RPMI7951 (cell line): ENCODE measurements at regions not wholly inside any gene's neighbourhood (a gene's known extent, or its start where the extent isn't known, plus 50 kb on each side); places are given as distances from the start of the nearest gene placed in this dataset.
A peak's percentile ranks its signal among the peaks of the same experiment; 100 is the strongest.
"Not testable (repeated sequence)": the region's sequence is repeated elsewhere in the genome, so short reads cannot be mapped to it uniquely, and the experiment has no call there.

Experiments
- DNase-seq: peaks from one replicate; pipeline ENCODE4 v3.0.0-alpha.2; 2012; ENCODE audit warnings: low read depth

GRCh38 chr14:43067372-43067771 is 1439.7 kb downstream of the FSCB start:
- DNase-seq = not testable (repeated sequence)

- DNase-seq = no peak
Observed at GRCh38 chr14:43056106-43056505, 1449.4 kb downstream of the LRFN5 start.

- no peak for DNase-seq
Observed at GRCh38 chr14:43052897-43053296, 1446.2 kb downstream of the LRFN5 start.

GRCh38 chr14:43043850-43044249 is 1437.2 kb downstream of the LRFN5 start:
- no peak for DNase-seq

GRCh38 chr14:43042408-43042807 is 1435.7 kb downstream of the LRFN5 start:
- DNase-seq = no peak

- no peak for DNase-seq
Observed at GRCh38 chr14:43041976-43042375, 1435.3 kb downstream of the LRFN5 start.

GRCh38 chr14:43041207-43041606 is 1434.5 kb downstream of the LRFN5 start:
- no peak for DNase-seq

GRCh38 chr14:43039881-43040280 is 1433.2 kb downstream of the LRFN5 start:
- no peak for DNase-seq

GRCh38 chr14:43031598-43031997 is 1424.9 kb downstream of the LRFN5 start:
- DNase-seq = no peak

- no peak for DNase-seq
Observed at GRCh38 chr14:43022094-43022800, 1415.6 kb downstream of the LRFN5 start.

- DNase-seq = no peak
Observed at GRCh38 chr14:43019826-43020225, 1413.2 kb downstream of the LRFN5 start.

- DNase-seq = no peak
Observed at GRCh38 chr14:43014338-43014737, 1407.7 kb downstream of the LRFN5 start.

- no peak for DNase-seq
Observed at GRCh38 chr14:43012817-43013216, 1406.1 kb downstream of the LRFN5 start.

- no peak for DNase-seq
Observed at GRCh38 chr14:43005807-43006206, 1399.1 kb downstream of the LRFN5 start.

GRCh38 chr14:43003845-43004244 is 1397.2 kb downstream of the LRFN5 start:
- DNase-seq = peak; percentile 0

- no peak for DNase-seq
Observed at GRCh38 chr14:43001731-43002130, 1395.1 kb downstream of the LRFN5 start.

GRCh38 chr14:42994051-42994736 is 1387.5 kb downstream of the LRFN5 start:
- no peak for DNase-seq

- no peak for DNase-seq
Observed at GRCh38 chr14:42992930-42993329, 1386.3 kb downstream of the LRFN5 start.

- DNase-seq = no peak
Observed at GRCh38 chr14:42980419-42980818, 1373.7 kb downstream of the LRFN5 start.

- not testable (repeated sequence) for DNase-seq
Observed at GRCh38 chr14:42973171-42973570, 1366.5 kb downstream of the LRFN5 start.

- DNase-seq = no peak
Observed at GRCh38 chr14:42965512-42965911, 1358.8 kb downstream of the LRFN5 start.

GRCh38 chr14:42961509-42961908 is 1354.8 kb downstream of the LRFN5 start:
- DNase-seq = no peak

GRCh38 chr14:42950363-42950762 is 1343.7 kb downstream of the LRFN5 start:
- DNase-seq = no peak

- DNase-seq = no peak
Observed at GRCh38 chr14:42947991-42948390, 1341.3 kb downstream of the LRFN5 start.
